COLO668 (cell line): ENCODE measurements at regions not wholly inside any gene's neighbourhood (a gene's known extent, or its start where the extent isn't known, plus 50 kb on each side); places are given as distances from the start of the nearest gene placed in this dataset.
"Not testable (repeated sequence)": the region's sequence is repeated elsewhere in the genome, so short reads cannot be mapped to it uniquely, and the experiment has no call there.

Experiments
- DNase-seq: peaks from one replicate; lab custom pipeline; 2025; ENCODE audit not compliant: unreplicated experiment; lab: John Stamatoyannopoulos, UW

DNA sequence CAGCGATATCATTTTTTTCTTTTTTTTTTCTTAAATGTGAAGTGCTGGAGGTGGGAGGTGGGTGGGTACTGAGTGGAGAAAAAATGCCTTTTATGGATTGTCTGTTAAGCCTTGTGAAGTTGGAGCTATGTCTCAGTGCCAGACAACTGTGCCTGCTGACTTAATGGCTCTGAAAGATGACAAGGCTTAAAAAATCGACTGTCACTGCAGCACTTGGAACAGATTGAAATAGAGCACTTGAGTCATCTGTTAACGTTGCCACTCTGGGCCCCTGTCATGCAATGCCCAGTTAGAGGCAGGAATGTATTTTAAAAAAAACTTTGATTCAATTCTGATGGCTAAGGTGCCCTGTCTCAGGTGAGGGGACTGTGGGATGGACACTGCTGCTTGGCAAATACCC lies 108.2 kb upstream of the HS3ST2 start:
- DNase-seq = peak; percentile 19

DNA sequence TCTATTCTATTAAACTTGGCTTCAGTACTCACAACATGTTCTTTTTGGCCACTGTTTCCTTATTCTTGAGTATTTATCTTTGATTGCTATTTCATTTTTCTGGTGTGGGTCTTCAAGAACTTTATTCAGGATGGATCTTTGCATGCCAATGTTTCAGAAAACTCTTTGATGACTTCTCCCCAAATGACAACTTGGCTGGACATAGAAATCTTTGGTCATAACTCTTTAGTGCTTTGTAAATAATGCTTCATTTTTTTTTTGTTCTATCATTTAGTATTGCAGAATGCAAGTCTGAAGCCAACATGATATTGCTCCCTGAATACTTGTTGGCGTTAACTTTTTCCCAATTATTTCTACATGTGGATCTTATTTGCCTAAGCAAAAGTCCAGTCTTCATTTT lies 103.6 kb upstream of the HS3ST2 start:
- no peak for DNase-seq

DNA sequence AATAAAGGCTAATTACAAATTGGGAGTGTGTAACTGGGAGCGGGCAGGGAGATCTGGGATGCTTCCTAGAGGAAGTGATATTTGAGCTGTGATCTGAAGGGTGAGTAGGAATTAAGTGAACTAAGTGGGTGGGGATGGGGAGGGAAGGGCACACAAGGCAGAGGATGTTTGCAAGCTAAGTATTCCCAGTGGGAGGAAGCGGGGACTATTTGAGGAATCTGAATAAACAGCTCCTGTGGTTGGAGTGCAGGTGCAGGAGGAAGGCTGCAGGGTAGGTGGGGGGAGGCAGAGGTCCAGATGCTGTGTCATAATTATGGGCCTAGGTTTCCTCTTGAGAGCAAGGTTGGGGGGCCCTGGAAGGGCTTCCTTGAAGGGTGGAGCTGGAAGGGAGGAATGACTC lies 102.1 kb upstream of the HS3ST2 start:
- no peak for DNase-seq

DNA sequence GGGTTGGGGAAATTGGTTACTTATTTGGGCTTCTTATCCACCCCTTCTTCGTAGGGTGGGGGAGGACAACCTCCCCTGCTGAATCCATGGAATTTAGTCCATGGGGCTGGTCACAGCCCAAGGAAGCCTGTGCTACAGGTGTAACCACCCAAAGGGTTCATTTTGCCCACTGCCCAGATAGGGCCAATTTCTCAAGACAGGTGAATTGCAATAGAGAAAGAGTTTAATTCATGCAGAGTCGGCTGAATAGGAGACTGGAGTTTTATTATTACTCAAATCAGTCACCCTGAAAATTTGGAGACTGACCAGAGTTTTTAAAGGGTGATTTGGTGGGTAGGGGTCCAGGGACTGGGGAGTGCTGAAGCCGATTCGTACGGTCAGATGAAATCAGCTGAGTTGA lies 101.5 kb upstream of the HS3ST2 start:
- no peak for DNase-seq

DNA sequence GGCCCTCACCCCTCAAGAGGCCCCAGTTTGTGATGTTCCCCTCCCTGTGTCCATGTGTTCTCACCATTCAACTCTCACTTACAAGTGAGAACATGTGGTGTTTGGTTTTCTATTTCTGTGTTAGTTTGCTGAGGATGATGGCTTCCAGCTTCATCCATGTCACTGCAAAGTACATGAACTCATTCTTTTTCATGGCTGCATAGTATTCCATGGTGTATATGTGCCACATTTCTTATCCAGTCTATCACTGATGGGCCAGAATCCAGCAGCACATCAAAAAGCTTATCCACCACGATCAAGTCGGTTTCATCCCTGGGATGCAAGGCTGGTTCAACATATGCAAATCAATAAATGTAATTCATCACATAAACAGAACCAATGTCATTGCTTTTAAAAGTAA lies 95.4 kb upstream of the HS3ST2 start:
- DNase-seq = not testable (repeated sequence)

DNA sequence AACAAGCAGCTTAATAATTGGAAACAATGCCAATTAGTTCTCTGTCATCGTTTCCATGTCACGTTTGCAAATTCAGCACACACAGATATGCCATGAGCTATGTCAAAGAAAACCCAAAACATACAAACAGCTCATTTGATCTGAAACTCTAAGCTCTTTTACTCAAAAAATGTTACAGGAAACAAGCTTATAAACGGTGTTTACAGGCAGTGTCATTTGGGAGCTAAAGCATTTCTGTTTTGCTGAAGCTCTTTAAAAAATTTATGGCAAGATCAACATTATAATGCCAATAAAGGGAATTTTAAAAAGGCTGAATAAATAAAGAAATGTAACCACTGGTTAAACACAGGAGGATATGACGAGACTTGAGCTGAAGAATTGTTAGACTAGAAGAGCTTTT lies 94.0 kb upstream of the HS3ST2 start:
- DNase-seq = no peak

DNA sequence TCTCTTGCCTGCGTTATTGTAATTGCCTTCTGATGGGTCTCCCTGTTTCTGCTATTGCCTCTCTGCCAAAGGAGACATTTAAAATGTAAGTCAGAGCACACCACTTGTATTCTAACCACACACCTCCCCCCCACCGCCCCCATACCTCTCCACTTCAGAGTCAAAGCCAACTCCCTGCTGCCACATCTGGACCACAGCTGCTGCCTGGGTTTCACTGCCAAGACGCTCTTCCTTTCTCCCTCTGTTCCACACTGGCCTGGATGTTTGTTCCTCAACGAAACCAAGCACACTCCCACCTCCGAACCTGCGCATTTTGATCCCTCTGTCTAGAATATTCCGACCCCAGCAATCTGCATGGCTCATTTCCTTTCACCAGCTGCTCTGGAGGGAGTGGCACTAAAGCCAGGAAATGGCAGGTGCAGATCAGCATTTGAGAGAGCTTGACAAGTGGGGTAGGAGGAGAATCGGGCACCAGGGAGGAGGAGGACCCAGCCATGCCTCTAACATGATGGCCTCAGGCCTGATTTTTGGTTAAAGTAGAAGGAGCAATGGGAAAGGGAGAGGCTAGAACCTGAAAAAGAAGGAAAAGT lies 92.4 kb upstream of the HS3ST2 start:
- peak; percentile 76 for DNase-seq

DNA sequence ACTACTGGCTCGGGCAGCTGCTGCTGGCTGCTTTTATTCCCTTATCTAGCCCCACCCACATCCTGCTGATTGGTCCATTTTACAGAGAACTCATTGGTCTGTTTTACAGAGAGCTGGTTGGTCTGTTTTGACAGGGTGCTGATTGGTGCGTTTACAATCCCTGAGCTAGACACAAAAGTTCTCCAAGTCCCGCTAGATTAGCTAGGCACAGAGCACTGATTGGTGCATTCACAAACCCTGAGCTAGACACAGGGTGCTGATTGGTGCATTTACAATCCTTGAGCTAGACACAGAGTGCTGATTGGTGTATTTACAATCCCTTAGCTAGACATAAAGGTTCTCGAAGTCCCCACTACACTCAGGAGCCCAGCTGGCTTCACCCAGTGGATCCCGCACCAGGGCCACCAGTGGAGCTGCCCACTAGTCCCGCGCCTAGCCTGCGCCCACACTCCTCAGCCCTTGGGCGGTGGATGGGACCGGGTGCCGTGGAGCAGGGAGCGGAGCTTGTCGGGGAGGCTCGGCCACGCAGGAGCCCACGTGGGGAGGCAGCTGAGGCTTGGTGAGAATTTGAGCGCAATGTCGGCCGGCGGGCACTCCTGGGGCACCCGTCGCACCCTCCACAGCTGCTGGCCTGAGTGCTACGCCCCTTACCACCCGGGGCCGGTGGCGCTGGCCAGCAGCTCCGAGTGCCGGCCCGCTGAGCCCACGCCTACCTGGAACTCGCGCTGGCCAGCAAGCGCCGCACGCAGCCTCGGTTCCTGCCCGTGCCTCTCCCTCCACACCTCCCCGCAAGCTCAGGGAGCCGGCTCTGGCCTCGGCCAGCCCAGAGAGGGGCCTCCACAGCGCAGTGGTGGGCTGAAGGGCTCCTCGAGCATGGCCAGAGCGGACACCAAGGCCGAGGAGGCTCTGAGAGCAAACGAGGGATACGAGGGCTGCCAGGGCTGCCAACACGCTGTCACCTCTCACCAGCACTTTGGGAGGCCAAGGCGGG lies 91.1 kb upstream of the HS3ST2 start:
- DNase-seq = not testable (repeated sequence)

DNA sequence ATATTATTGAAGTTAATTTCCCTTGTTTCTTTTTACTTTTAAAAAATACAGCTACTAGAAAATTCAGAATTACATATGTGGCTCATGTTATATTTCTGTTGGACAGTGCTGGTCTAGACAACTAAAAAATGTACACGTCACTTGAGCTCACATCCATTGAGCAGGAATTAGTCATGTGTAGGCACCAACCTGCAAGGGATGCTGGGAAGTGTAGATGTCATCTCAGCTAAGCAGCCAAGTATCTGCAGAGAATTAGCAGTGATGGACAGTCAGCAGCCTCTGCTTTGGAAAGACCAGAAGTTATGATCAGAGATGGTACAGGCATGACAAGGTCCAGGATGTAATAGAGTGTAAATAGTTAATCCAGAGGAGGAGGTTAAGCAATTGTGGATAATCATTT lies 87.1 kb upstream of the HS3ST2 start:
- peak; percentile 28 for DNase-seq

DNA sequence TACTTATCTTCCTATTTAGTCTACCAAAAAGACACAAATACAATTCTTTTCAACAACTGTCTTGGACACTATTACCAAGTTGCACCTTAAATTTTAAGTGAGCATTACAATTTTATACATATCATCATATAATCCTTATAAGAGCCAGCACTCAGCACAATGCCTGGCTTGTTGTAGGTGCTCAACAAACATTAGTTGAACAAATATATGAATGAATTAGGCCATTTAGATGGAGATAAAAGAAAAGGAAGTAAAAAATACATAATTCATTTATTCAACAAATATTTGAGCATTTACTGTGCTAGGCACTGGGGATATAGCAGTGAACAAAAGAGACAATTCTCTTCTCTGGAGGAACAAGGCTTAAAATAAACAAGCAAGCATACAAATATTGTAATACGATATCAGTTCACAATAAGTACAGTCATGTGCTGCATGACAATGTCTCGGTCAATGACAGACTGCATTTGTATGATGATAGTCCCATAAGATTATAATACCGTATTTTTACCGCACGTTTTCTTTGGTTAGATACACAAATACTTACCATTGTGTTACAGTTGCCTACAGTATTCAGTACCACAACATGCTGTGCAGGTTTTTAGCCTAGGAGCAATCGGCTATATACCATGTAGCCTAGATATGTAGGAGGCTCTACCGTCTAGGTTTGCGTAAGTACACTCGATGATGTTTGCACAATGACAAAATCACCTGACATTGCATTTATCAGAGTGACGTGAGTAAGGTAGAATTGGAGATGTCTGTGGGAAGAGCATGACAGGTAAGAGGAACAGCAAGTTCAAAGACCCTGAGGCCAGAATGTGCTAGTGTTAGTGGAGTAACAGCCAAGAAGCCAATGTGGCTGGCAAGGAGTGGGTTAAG lies 86.4 kb upstream of the HS3ST2 start:
- DNase-seq = peak; percentile 57

DNA sequence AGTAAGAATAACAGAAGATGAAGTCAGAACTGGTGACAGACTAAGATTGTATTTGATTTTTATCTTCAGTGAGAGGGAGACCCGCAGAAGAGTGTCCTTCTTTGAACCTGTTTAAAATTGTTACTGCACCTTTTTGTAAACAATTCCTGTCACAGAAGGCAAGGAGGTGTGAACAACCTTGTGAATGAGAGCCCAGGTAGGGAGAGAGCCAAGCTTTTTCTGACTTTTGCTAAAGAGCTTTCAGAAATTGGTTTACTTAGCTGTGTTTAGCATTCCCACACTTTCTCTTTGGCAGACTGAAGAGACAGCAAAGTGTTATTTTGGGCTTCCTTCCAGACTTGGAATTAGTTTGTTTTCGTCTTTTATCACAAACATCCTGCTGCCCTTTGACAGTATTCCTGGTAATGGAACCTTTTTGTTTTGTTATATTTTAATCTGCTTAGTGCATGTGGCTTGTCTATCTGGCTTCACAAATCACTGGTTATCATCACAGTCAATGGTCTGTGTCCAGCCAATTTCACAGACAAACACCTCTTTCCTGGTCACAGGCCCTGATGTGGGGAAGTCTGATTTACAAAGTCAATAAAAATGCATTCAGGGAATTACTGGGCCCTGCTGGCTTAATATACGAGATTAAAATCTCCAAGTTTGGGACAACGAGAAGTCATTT lies 85.7 kb upstream of the HS3ST2 start:
- DNase-seq = peak; percentile 3

DNA sequence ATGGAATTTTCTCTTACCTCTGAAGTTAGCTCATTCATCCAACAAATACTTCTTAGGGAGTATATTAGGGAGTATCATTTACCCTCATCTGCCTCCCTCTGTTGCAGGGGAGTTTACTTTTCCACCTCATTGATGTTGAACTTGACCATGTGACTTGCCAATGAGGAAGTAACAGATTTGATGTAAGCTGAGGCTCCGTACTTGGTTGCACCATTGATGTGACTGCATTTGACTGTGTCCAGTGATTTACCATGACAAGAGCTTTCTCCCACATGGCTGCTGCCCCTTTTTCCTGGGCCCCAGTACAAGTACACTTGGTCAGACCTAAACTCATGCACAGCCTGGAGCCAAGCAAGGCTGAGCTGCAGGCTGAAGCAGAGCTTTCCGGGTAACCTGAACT lies 81.6 kb upstream of the HS3ST2 start:
- DNase-seq = no peak

DNA sequence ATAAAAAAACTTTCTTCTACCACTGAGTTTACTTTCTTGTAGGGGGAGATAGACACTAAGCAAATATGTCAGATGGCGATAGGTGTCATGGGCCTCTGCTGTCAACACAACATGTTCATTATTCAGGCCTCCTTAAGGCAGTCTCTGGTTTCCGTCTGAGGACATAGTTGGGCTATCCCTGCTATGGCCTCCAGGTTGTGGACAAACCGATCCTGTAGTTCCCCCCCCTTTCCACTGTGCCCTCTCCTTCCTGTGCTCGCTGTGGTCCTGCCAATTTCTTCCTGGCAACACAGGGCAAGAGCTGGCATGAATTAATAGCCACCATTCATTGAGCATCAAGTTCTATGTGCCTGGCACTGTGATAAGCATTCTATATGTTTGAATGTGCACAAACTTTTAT lies 81.0 kb upstream of the HS3ST2 start:
- DNase-seq = no peak

DNA sequence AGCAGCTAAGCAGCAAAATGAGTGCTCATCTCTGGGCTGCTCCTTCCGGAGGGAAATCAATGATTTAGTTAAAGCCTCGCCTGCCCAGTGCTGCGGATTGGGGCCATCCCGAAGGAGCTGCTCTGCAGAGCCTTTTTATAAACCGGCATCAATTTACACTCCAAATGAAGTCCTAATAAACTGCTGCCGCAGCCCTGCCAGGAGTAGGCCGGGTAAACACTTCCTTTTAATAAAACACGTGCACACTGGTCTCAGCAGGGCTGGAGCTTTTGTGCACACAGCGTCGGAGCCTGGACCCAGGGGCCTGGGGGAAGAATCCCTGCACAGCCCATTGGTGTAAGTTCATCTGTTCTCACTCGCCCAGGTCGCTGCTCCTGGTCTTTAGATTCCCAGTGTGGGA lies 79.6 kb upstream of the HS3ST2 start:
- peak; percentile 37 for DNase-seq

DNA sequence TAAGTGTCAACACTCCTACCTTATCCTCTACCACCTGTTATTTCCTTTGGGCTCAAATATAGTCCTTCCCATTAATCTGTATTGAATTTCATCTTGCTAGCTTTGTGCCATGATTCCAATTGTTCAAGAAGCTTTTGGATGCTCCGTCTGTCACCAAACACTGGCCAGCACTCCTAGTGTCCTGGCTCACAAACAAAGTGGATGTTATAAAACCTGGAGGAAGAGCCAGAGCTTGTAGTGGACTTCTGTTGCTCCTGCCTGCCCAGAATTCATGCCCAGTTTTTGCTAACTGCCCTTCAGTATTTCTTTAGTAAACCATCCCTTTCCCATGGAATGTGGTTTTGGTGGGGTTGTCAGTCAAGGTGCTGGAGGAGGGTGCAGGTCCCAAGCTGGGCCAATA lies 77.2 kb upstream of the HS3ST2 start:
- no peak for DNase-seq

DNA sequence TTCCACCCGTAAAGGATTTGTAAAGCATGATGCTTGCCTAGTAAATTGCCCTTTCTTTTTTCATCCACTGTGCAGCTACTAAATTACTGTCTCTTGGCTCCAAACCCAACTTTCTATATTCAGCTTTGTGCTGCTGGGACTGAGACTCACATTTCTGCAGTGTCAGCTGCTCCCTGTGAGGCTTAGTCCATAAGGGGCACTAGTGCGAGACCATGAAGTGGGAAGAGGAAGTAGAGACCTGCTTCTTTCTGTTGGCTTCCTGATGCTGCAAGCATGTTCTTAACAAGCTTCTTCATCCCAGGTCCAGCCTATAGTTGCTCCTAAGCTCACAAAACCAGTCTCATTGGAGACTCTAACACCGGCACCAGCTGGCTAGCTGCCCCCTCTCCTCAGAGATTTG lies 74.9 kb upstream of the HS3ST2 start:
- DNase-seq = no peak

DNA sequence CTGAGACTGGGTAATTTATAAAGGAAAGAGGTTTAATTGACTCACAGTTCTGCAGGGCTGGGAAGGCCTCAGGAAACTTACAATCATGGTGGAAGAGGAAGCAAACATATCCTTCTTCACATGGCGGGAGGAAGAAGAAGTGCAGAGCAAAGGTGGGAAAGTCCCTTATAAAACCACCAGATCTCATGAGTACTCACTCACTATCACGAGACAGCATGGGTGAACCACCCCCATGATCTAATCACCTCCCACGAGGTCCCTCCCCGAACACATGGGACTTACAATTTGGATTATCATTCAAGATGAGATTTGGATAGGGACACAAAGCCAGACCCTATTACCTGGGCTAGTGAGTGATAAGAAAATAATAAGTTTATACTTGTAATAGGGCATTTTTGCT lies 70.6 kb upstream of the HS3ST2 start:
- DNase-seq = no peak

DNA sequence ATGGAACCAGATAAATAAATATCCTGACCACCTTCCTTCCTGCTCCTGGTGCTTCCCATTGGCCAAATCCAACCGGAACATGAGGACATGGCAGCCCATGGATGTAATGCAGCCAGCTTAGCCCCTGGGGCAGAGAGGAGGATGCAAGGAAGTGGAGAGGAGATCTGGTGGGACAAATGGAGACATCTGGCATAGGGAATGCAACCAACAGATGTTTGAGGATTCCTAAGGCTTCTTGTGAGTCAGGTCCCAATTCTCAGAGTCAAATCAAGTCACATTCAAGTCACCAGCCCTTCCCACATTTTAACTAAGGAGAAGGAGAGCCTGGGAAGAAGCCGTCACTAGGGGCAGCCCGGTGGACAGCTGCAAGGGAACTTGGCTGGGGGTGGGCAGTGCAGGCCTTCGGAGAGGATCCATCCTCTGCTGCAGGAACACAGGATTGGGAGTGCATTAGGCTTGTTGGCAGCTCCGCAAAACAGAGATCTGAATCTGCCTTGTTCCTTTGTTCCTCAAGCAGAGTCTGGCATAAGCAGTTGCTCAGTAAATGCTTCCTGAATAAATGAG lies 62.8 kb upstream of the HS3ST2 start:
- no peak for DNase-seq

DNA sequence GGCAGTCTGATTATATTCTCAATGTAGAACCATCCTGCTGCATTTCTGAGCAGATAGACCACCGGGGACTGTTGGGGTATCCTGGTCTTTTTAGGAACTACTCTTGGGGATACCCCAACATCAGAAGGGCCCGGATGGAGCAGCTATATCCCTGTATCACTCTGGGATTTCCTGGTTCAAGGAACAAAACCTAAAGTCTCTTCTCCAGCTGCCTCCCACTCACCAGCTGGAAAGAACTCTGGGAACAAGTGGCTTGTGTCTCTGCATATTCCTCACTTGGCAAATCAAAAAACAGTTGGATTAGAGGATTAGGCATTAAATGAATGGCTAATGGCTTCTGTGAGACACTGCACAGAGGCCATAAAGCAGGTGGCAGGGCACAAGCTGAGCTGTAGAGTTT lies 62.3 kb upstream of the HS3ST2 start:
- no peak for DNase-seq

DNA sequence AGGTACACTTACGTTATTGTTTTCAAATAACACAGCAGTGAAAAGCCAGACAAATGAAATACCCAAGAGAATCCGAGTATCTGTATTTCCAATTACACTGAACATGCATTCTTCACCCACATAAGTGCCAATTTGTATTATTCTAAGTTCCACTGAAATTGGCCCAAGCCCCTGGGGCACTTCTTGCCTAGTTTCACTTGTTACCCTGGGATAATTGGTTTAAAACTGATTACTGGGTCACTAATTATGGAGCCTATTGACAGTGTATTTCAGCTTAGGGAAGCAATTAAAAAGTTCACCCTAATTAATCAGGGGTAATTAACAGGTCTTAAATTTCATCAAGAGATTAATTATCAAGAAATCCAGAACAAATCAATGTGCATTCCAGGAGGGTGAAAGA lies 60.5 kb upstream of the HS3ST2 start:
- no peak for DNase-seq

DNA sequence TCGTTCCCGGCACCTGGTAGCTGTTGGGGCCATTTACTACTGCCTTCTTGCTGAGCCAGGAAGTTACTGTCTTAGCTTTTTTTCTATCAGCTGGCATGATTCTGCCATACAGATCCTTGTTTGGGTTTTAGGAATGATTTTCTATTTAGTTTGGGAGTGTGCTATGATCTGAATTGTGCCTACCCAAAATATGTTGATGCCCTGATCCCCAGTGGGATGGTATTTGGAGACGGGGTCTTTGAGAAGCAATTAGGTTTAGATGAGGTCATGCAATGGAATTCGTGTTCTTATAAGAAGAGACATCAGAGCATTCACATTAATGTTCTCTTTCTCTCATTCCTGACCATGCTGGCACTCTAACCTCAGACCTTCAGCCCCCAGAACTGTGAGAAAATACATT lies 59.4 kb upstream of the HS3ST2 start:
- DNase-seq = no peak
